NCI-H774 (cell line): ENCODE measurements at regions not wholly inside any gene's neighbourhood (a gene's known extent, or its start where the extent isn't known, plus 50 kb on each side); places are given as distances from the start of the nearest gene placed in this dataset.

Experiments
- DNase-seq: peaks from one replicate; lab custom pipeline; 2025; lab: John Stamatoyannopoulos, UW

DNA sequence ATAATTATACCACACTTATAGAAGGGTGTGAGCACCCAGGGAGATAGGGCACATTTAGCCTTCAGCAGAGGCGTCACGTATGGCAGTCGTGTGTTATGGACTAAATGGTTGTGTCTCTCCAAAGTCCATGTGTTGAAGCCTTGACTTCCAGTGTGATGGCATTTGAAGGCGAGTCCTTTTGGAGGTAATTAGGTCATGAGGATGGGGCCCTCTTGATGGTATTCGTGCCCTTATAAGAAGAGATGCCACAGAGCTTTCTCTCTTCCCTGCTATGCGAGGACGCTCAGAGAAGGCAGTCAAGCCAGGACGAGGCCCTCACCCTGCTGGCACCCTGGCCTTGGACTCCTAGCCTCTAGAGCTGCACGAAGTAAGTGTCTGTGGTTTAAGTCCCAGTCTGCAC lies 375.0 kb upstream of the C1orf174 start:
- no peak for DNase-seq

DNA sequence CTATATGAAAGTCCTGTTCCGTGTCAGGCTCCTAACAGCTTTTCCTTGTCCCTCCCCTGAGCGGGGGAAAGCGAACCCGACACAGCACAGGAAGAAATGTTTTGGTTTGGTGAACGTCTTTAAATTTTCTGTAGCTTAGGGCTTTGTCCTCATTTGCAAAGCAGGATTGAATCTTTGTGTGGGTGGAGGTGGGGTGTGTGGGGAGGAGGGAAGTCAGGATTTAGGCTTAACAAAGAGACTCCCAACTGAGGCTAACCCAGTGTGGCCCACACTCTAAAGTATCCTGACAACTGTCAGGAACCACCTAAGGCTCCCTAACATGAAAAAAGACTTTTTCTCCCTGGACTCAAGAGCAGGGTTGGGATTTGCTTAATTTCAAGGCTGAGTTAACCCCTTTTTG lies 376.2 kb upstream of the C1orf174 start:
- DNase-seq = no peak

DNA sequence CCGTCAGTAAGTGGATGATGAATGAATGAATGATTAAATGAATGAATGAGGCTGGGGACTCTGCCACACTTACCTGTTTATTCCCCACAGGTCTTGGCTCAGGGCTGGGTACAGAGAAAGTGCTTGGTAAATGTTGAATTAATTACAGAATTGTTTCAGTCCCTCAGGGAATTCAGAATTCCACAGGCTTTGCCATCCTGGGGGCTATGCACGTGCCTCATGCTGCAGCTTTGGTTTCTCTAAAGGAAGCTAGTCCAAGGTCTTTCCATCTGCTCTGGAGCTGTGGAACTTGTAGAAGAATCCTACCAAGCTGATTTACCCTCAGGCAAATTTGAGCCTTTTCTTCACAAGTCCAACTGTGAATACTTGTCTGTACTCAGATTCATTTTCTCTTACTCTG lies 376.8 kb upstream of the AJAP1 start:
- DNase-seq = no peak

DNA sequence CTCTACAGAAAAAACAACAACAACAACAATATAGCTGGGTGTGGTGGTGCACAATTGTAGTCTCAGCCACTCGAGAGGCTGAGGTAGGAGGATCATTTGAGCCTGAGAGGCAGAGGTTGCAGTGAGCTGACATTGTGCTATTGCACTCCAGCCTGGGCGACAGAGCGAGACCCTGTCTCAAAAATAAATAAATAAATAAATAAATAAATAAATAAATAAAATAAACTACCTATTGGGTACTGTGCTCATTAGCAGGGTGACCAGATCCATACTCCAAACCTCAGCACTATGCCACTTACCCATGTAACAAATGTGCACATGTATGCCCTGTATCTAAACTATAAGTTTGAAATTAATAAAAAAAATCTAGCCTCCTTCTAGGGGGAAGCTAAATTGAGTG lies 369.4 kb upstream of the AJAP1 start:
- DNase-seq = no peak

DNA sequence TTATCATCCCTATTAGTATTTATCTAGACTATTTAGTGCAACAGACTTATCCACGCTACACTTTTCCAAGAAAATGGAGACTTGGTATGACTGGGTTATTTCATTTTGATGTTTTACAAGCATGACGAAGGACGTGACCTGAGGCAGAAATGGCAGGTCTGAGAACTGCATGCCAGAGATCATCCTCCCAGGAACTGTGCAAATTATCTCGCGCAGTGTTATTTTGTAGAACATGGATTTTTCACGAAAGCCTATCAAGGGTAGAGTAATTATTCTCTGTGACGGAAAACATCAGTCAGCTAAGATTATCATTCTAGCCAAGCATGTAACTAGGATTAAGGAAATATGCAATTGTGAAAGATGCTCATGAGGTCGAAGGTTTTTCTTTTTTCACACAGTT lies 361.5 kb upstream of the AJAP1 start:
- no peak for DNase-seq

DNA sequence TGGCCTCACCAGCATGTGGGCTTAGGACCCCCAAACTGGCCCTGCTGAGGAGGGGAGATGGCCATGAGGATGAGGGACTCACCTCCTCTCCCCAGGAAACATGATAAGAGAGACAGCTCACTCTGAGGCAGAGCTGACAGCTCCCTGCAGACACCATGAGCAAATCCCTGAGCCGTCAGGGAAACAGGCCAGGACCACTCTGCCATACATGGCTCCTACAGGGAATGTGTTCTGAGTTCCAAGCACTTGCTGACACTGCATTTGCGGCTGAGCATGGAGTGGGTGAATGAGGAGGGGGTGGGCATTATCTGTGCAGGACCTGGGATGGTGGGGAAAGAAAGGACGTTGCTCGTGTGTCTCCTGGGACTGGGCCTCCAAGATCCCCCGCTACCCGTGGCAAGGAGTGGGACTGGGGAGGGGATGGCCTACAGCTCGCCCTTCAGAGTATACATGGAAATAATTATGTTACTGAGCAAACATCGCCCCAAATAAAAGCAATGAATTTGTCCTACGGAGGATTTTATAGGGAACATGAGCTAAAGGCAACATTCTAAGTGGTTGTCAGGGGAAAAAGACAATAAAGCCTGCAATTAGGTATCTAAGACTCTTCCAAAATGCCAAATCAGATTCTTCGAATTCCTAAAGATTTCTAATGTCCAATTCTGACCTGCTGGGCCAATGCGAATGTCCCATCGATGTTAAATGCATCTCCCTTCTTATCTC lies 355.9 kb upstream of the AJAP1 start:
- no peak for DNase-seq

DNA sequence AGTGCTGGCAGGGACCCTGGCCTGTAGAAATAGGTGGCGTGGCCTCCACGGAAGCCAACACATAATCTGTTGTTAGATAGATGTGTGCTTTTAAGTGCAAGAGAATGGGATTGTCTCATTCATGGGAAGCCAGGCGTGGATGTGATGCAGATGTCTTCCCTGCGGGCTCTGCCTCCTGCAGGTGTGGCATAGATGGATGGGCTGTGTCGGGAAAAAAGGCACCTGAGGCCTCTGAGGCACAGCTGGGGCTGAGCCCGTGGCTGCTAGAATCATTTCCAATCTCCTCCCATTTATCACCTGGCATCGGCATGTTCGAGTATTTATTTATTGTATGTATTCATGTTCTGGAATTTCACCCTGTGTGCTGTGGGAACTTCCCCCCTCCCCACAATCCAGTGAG lies 353.4 kb upstream of the AJAP1 start:
- DNase-seq = no peak

DNA sequence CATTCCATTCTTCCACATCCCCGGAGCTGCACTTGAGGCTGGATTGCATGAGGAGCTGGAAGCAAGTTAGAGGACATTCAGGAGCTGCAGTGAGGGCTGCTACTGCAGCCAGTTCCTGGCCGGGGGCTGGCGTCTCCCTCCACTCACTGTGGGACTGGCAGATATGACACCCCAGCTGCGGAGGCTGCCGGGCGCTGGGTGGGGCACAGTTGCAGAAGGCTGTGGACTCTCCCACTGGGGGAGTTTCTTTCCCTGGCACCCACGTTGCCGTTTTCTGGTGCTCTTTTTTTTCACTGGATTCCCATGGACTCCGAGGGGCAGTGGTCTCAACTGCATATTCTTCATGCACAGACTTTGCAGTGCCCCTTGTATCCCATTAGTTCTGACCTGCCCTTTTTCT lies 351.1 kb upstream of the AJAP1 start:
- DNase-seq = no peak

DNA sequence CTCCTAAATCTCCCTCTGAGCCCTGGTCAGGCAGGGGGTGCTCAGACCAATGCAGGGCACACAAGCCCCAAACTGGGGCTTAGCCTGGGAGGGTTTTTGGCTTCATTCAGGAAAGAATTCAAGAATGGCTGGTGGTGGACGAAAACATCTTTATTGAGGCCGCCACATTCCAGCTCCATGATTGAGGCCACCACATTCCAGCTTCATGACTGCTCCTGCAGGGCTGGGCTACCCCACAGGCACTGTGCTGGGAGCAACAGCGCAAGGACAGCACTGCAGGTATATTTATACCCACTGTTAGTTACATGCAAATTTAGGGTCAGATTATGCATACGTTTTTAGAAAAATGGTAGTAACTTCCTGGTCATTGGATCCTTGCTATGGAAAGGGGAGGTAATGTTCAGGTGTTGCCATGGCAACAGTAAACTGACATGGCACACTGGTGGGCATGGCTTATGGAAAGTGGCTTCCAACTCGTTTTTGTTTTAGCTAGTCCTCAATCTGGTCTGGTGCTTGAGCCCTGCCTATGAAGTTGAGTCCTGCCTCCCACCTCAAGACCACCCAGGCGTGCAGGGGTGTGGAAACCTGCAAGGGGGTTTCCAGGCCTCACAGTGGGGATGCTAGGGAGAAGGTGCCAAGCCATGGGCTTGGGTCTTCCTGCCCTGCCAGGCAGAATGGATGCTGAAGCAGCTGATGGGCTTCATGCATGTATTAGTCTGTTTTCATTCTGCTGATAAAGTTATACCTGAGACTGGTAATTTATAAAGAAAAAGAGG lies 348.7 kb upstream of the AJAP1 start:
- no peak for DNase-seq

DNA sequence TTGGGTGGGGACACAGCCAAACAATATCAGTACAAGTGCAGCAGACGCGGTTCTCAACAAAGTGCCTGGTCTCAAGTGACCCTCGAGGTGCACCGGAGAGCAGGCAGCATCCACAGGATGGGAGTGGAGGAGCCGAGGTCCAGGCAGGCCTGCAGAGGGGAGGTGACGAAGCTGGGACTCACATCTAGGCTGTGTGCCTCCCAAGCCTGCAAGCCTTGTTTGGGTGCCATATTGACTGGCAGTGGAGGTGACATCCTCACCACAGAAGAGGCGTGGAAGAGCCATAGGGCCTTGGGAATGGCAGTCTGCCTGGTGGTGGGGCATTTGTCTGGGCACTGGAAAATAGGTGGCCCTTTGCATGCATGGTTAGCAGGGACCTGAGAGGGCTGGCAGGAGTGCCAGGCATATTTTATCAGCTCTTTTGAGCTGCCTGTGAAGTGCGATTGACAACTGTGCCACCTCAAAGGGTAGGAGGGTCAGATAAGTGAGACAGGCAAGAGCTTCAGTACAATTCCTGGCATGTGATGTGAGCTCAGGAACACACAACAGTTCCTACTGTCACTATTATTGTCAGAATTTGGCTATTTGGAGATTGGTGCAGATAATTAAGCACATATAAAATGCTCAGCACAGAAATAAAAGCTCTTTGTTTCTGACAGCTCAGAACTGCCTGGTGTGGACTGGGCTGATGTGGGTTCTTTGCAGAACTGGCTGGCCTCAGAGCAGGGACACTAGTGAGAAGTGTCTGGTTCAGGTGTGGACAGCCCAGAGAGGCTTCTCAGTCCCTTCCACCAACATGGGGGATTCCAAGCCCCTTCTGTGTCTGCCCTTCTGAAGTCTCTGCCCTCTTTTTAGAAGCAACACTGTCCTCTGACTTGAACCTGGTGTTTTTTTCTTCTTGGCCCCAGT lies 347.6 kb upstream of the AJAP1 start:
- DNase-seq = no peak

DNA sequence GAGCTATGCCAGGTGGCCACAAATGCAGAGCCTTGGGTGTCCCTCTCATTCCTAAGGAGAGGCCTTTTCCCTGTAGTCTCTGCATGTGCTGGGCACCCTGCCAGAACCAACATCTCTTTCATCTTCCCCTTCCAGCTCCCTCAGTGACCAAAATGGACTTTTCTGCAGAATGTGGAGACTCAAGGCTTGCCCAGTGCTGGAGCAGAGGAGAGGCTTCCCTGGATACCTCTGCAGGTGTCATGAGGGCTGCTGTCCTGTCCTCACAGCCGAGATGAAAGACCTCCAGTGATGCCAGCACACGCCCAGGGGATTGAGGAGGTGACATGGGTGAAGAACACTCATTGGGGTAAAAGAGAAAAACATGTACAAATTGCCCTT lies 347.0 kb upstream of the AJAP1 start:
- DNase-seq = no peak

DNA sequence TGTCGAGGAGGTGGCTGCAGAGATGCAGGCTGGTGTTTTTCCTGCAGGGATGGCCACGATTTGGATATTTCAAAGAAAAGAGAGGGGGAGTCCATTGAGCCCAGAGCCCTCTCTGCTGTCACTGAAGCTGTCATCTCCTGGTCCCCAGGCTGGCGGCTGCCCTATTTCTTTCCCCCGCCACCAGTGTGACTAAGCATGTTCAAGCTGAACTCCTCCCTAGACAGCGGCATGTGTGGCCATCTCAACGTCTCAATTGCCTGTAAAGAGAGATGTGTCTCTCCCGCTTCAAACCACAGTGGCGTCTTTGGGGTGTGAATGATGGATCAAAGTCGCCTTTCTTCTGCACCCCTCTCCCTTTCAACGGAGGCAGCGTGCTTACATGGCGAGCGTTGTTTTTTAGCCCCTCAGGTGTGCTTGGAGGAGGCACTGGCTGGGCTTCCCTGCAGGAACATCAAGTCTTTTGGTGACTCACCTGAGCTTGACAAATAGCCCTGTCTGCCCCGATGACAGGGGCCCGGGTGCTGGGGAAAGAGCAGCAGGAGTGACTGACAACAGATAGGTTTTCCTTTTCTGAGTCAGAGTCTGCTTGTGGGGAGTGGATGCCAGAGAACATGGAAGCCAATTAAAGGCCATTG lies 346.4 kb upstream of the AJAP1 start:
- DNase-seq = no peak

DNA sequence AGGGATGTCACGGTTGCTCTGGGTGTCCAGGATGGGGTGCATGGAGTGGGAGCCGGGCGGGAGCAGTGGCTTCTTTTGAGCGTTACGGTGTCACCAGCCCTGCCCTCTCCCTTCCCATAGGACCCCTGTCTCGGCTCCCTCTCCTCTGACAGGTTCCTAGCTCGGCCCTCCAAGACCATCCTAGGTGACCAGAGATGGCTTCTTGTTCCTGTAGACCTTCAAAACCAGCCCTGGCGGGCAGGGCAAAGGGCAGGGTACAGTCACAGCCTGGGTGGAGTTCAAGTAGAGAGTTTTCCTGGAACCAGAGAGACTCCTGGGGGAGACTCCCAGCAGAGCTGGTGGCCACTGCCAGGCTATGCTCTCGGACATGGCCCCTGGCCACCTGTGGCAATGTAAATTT lies 345.6 kb upstream of the AJAP1 start:
- no peak for DNase-seq

DNA sequence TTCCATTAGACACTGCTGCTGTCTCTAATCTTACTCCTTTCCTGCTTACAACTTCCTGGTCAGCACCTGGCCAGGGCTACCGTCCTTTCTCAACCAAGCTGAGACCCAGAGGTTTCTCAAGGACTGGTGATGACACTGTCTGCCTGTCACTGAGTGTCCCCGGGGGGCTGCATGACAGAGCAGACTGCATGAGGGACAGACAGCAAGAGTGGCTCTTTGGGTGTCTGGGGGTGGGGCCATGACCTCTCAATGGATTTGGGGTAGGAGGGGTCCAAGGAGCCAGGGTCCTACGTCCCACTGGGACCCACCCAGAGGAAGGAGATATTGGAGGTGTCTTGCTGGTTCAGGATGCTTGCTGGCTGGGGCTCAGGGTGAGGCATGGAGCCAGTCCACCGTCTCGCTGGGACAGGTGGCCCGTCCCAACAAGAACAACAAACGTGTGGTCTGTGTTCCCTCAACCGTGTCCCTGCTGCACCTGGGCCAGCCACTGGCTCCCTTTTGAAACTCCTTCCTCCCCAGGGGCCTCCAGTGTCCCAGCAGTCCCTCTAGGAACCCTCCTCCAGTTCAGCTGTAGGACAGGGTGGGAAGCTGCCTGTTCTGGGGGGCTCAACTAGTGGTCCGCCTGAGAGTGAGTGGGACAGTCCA lies 344.6 kb upstream of the AJAP1 start:
- no peak for DNase-seq

DNA sequence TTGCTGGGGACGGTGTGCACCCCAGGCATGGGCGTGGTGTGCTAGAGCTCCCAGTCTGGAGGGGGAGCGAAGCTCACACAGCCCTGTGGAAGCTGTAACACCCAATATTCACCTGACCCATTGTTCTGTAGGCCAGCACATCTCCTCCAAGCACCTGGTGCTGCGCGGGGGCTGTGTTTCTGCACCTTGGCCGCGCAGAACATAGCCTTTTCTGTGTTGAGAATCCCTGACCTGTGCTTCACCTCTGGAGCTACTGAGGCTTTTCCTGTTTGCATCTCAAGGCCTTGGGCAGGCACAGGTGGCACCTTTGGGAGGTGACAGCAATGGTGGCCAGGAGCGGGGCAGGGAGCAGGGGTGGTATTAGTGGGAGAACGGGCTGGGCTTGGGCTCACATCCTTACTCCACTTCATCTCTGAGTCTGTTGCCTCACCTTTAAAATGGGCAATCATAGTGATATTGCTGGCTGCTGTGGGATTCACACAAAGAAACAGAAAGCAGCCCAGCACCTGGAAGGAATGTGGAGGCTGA lies 343.9 kb upstream of the AJAP1 start:
- DNase-seq = no peak

DNA sequence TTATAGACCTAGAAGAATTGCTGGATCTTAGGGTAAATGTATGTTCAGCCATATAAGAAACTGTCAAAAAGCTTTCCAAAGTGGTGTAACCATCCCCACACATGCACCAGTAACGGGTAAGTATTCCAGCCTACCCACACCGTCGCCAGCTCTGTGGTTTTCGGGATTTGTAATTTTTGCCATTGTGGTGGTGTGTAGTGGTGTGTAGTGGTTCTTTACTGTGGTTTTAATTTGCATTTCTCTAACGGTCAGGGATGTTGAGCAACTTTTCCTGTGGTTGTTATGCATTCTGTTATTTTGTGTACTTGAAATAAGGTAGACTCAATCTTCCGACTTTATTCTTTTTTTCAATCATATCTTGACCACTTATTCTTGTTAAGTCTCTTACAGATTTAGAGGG lies 342.4 kb upstream of the AJAP1 start:
- DNase-seq = no peak

DNA sequence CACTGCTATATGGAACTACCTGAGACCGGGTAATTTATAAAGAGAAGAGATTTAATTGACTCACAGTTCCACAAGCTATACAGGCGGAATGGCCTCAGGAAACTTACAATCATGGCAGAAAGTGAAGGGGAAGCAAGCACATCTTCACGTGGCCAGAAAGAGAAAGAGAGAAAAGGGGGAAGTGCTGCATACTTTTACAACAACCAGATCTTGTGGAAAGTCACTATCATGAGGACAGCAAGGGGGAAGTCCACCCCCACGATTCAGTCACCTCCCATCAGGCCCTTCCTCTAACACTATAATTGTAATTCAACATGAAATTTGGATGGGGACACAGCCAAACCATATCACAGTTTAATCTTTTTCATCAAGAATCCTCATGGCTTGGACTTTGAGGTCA lies 339.2 kb upstream of the AJAP1 start:
- no peak for DNase-seq

DNA sequence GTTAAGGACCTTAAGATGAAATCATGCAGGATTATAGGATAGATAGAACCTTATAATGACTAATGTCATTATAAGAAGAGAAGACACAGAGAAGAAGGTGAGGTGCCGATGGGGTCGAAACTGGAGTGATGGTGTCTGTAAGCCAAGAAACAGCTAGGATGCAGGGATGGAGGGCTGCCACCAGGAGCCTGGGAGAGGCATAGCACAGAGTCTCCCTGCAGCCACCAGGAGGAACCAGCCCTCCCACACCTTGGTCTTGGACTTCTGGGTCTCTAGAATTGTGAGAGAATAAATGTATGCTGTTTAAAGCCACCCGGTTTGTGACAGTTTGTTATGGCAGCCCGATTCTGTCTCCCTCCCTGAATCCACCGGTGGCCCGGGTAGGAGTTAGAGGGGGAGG lies 337.2 kb upstream of the AJAP1 start:
- no peak for DNase-seq

DNA sequence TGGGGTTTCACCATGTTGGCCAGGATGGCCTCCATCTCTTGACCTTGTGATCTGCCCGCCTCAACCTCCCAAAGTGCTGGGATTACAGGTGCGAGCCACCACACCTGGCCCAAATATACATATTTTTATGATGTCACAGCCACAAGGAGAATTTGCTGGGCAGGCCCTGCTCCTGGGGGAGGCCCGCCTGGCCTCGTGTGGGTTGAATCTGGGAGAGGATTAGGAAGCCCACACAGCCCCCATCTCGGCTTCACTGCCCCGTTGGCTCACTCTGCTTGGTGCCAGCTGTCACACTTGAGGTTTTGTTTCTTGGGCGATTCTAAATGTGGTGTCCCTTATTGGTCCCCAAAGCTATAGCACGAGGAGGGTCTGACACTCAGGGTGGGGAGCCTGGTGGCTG lies 335.7 kb upstream of the AJAP1 start:
- no peak for DNase-seq

DNA sequence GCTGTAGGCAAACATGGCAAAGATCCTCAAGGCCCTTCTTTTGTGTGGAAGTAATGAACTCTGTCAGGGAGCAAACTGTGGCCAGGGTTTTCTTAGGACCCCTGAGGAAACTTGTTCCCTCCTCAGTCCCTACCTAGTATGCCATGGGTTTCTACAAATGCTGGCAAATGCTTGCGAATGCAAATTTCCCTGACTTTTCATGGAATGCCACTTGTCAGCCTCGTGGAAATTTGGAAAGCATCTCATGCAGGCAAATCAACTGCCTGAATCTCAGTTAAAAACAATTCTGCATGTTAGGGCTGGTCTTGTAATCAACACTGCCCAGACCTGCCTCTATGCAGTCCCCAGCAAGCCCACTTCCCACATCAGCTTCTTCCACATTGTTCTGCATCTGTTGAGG lies 334.9 kb upstream of the AJAP1 start:
- DNase-seq = no peak

DNA sequence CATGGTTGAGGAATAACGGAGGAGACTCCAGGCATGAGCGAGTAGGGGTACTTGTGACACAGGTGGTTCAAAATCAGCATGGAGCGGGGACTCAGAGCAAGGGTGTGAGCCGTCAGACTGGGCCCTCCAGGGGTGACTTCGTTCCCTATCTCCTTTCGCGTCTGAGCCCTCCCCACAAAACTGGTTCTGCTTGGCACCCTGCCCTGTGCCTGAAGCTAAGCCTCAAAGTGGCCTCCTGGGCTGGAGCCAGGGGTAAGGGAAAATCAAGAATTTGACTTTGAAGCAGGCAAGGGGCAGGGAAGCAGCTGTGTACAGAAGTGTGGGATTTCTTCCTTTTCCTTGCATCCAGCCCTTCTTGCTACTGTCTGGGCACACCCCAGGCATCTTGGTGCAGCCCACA lies 331.5 kb upstream of the AJAP1 start:
- no peak for DNase-seq

DNA sequence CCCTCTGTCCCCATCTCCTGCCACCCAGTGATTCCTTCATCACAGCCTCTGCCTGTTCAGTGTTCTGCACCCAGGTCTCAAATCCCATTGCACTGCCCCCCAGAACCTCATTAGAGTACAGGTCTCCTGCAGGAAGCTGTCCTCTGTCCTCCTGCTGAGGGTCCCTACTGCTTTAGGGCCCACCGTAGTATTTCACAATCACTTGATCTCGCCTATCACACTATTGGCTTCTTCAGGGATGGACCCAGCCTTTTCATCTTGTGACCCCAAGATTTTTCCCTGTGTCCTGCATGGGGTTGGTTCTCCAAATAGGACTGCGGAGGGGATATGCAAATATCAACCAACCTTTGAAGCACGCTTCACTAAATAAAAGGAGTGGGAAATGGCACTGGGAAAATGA lies 331.1 kb upstream of the AJAP1 start:
- DNase-seq = no peak
